Activated naive CD4-positive, alpha-beta T cell treated with anti-CD3 and anti-CD28 coated beads, Interleukin-2, amount 50 U/mL, for 24 hours (primary cell): ENCODE measurements at regions not wholly inside any gene's neighbourhood (a gene's known extent, or its start where the extent isn't known, plus 50 kb on each side); places are given as distances from the start of the nearest gene placed in this dataset.

Source experiments
- H3K27ac Mint-ChIP-seq: one replicate; pipeline ENCODE4 v1.8.0; 2021; ENCODE audit warnings: mild to moderate bottlenecking, mixed read lengths
- H3K27me3 Mint-ChIP-seq: one replicate; pipeline ENCODE4 v1.8.0; 2021; ENCODE audit warnings: mixed read lengths
- H3K36me3 Mint-ChIP-seq: one replicate; pipeline ENCODE4 v1.8.0; 2021; ENCODE audit warnings: mixed read lengths
- H3K4me1 Mint-ChIP-seq: one replicate; pipeline ENCODE4 v1.8.0; 2021; ENCODE audit warnings: mixed read lengths
- H3K4me3 Mint-ChIP-seq: one replicate; pipeline ENCODE4 v1.8.0; 2021; ENCODE audit warnings: mild to moderate bottlenecking, mixed read lengths
- H3K9me3 Mint-ChIP-seq: one replicate; pipeline ENCODE4 v1.8.0; 2021; ENCODE audit warnings: mixed read lengths

DNA sequence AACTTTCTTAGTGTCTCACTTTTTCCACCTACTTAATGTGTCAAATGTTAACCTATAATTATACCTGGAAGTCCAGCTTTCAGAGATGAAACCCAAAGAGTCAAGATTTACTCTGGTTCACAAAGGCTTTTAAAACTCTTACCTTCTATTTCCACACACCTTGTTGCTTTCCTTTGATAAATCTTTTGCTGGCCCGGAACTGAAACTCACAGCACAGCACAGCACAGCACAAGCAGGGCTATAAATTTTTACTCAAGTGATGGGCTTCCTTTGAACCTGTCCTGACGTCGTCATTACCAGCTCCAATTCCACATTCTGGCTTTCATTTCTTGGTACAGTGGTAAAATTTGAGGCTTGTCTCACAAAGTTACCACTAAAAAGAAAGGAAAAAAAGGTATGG is 861.0 kb downstream of the SORCS3 start:
- H3K27me3 Mint-ChIP-seq: peaks cover 1% of the 10 kb centered on the region
- no peaks in the 10 kb centered on the region for H3K4me1 Mint-ChIP-seq
- no peaks in the 10 kb centered on the region for H3K36me3 Mint-ChIP-seq
- H3K4me3 Mint-ChIP-seq: no peak overlapping the region
- H3K9me3 Mint-ChIP-seq: no peaks in the 10 kb centered on the region
- H3K27ac Mint-ChIP-seq: no peak overlapping the region

DNA sequence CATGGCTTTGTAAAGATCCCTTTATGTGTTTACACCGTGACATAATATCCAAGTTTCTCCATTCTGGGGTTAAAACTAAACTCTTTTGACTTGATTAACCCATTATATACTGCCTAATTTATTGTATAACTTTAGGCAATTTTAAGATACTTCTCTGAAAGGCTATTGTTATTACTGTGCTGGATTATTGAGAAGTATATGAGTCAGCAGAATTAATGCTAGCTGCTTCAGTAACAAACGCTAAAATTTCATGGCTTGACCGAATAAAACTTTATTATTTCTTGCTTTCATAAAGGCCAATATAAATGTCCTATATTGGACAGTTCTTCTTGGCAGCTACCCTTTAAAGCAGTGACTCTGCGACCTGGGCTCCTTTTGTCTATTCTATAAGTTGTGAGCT is 853.9 kb downstream of the SORCS3 start:
- no peak overlapping the region for H3K4me3 Mint-ChIP-seq
- H3K27me3 Mint-ChIP-seq: peaks cover 1% of the 10 kb centered on the region
- H3K36me3 Mint-ChIP-seq: no peaks in the 10 kb centered on the region
- no peaks in the 10 kb centered on the region for H3K9me3 Mint-ChIP-seq
- no peaks in the 10 kb centered on the region for H3K4me1 Mint-ChIP-seq
- no peak overlapping the region for H3K27ac Mint-ChIP-seq

DNA sequence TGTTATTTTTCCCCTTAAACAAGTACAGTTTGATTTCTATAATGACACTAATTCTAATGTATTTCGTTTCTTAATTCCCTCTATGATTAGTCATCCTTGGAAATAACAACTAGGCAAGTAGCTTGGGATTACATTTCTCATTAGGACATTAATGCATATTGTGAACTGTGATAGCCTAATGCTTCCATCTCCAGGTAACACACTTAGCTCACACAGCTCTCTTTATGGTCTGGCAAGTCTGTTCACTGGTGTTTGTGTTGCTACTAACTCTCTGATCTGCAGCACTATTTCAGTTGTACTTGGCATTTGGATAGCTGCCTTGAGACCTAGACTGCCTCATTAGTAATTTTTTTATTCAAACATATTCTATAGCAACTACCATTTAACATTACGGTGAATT is 853.2 kb downstream of the SORCS3 start:
- H3K36me3 Mint-ChIP-seq: no peaks in the 10 kb centered on the region
- peaks cover 1% of the 10 kb centered on the region for H3K27me3 Mint-ChIP-seq

DNA sequence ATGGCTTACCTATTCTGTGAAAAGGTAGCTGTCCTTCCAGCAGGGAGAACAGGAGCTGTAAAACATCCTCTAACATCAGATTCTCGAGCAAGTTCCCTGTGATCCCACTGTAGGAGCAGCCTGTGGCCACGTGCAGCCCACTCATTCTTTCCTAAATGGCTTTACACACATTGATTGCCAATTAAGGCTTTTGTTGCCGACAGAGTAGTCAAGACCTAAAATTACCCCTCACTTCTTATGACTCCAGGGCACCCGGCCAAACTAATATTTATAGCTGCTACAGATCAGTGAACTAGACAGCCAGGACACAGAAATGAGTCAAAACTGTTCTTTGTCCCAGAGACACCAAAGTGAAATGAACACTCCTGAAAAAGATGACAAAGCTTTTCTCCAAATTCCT is 832.1 kb downstream of the SORCS3 start:
- Mint-ChIP-seq H3K4me1 (no peaks in the 10 kb centered on the region), H3K27ac (no peak overlapping the region), H3K4me3 (no peak overlapping the region), H3K27me3 (no peaks in the 10 kb centered on the region), H3K9me3 (peaks cover 6% of the 10 kb centered on the region), H3K36me3 (no peaks in the 10 kb centered on the region)

More for the DNA sequence above, 853.2 kb downstream of the SORCS3 start:
- H3K9me3 Mint-ChIP-seq: no peaks in the 10 kb centered on the region
- H3K4me3 Mint-ChIP-seq: no peak overlapping the region
- H3K27ac Mint-ChIP-seq: no peak overlapping the region
- no peaks in the 10 kb centered on the region for H3K4me1 Mint-ChIP-seq

DNA sequence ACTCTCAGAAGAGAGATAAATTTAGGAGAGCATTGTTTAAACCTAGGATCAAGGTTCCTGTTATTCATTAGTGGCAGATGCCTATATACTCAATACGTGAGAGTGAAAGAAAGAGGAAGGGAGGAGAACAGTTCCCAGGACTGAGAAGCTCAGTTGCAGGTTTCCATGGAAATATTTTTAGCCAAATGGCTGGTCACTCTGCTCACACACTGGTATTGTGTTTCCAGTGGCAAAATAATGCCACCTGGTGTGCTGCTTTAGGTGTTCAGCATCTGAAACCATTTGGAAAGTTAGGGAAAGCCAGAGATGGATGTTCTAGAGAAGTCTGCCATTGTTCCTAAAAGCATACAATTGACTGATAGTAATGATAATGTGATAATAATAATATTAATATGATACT is 827.7 kb downstream of the SORCS3 start:
- Mint-ChIP-seq H3K27me3 (no peaks in the 10 kb centered on the region), H3K4me3 (no peak overlapping the region), H3K9me3 (no peaks in the 10 kb centered on the region), H3K27ac (no peak overlapping the region), H3K36me3 (no peaks in the 10 kb centered on the region), H3K4me1 (no peaks in the 10 kb centered on the region)

DNA sequence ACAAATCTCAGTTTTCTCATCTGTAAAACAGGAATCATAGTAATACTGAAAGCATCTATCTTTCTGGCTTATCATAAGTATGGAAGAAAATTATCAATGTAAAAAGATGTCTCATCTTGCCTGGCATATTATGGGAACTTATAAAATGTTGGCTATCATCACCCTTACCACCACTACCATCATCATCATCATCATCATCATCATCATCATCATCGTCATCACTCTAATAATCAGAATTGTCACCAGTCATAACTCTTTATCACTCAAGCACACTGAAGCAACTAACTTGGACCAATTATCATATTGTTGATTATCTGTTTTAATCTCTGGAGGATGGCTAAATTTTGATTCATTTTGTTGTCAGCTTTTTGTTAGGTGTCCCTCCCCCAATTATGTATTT is 825.4 kb downstream of the SORCS3 start:
- Mint-ChIP-seq H3K27ac (no peak overlapping the region), H3K27me3 (peaks cover 2% of the 10 kb centered on the region), H3K9me3 (no peaks in the 10 kb centered on the region), H3K4me1 (no peaks in the 10 kb centered on the region), H3K36me3 (no peaks in the 10 kb centered on the region), H3K4me3 (no peak overlapping the region)

DNA sequence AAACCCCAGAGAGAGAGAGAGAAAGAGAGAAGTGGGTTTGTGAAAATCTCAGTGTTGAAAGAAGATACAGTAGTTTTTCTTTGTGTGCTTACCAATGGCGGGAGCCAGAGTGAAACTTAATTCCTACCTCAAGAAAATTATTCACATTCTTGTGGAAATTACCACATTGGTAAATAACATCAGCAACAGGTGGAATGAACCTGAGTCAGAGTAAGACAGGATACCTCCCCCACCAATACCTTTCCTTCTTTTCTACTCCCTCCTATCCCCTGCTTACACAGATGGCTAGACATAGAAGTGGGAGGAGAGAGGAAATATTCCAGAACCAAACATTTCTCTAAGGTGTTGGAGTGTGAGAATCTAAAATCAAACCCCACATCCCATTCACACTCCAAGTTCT is 793.9 kb downstream of the SORCS3 start:
- Mint-ChIP-seq H3K36me3 (no peaks in the 10 kb centered on the region), H3K9me3 (no peaks in the 10 kb centered on the region), H3K27me3 (peaks cover 3% of the 10 kb centered on the region), H3K4me3 (no peak overlapping the region), H3K27ac (no peak overlapping the region), H3K4me1 (no peaks in the 10 kb centered on the region)

DNA sequence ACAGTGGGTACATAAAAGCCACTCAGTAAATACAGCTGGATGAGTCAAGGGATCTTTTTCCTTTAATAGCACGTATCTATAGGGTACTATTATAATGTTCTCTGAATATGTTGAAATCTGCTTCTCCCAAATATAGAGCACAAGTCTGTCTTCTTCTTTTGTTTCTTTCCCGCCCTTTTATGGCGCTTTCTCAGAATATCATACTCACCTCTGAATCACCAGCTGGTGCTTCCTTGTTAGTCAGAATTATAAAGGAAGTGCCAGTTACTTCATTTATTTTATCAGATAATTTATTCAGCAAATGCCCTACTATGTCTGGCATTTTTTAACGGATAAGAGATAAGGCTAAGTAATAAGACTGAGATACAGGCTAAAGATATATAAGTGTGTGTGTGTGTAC is 772.9 kb downstream of the SORCS3 start:
- no peak overlapping the region for H3K4me3 Mint-ChIP-seq
- H3K27ac Mint-ChIP-seq: no peak overlapping the region
- H3K4me1 Mint-ChIP-seq: no peaks in the 10 kb centered on the region
- H3K9me3 Mint-ChIP-seq: no peaks in the 10 kb centered on the region
- H3K27me3 Mint-ChIP-seq: peaks cover 2% of the 10 kb centered on the region
- H3K36me3 Mint-ChIP-seq: no peaks in the 10 kb centered on the region

DNA sequence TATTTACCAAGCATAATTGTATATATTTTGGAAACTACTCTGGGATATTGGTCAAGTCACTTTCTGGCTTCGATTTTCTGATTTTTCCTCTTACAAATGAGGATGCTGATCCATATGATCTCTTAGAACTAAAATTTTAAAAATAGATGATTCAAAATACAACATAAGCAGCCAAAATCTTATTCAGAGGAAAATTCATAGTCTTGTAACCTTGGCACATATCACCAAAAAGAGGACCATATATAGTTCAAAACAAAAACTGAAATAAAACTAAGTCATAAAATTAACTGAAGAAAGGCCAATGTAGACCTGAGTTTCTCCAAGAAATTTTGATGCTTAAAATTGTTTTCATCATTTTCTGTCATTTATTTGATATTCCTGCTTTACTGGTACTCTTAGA is 768.3 kb downstream of the SORCS3 start:
- Mint-ChIP-seq H3K36me3 (no peaks in the 10 kb centered on the region), H3K9me3 (peaks cover 9% of the 10 kb centered on the region), H3K4me1 (no peaks in the 10 kb centered on the region), H3K4me3 (no peak overlapping the region), H3K27ac (no peak overlapping the region), H3K27me3 (peaks cover 4% of the 10 kb centered on the region)

DNA sequence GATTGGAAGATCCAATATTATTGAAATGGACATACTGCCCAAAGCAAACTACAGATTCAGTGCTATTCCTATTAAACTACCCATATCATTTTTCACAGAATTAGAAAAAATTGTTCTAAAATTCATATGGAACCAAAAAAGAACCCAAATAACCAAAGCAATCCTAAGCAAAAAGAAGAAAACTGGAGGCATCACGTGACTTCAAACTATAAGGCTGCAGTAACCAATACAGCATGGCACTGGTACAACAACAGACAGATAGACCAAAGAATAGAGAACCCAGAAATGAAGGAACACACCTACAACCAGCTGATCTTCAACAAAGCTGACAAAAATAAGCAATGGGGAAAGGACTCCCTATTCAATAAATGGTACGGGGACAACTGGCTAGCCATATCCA is 765.4 kb downstream of the SORCS3 start:
- Mint-ChIP-seq H3K9me3 (peaks cover 14% of the 10 kb centered on the region), H3K27me3 (peaks cover 2% of the 10 kb centered on the region), H3K36me3 (no peaks in the 10 kb centered on the region), H3K4me1 (no peaks in the 10 kb centered on the region), H3K4me3 (no peak overlapping the region), H3K27ac (no peak overlapping the region)

DNA sequence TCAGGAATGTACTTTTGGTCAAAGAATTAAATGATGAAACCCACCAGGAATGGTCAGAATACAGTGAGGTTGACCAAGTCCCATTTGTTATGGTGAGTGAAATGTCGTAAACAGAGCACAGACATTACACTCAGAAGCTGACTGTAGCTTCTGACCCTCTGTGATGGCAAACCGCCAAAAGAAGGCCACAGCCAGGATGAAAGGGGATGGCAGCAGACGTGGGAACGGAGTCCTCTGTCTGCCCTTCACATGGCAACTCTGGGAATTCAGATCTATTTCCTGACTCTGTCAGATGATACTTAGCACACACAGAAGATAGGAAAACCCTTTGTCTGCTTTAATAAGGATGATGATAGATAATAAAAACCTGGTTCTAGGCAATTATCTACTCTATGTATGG is 757.1 kb downstream of the SORCS3 start:
- Mint-ChIP-seq H3K27me3 (peaks cover 6% of the 10 kb centered on the region), H3K27ac (no peak overlapping the region), H3K9me3 (peaks cover 17% of the 10 kb centered on the region), H3K36me3 (no peaks in the 10 kb centered on the region), H3K4me3 (no peak overlapping the region), H3K4me1 (no peaks in the 10 kb centered on the region)

DNA sequence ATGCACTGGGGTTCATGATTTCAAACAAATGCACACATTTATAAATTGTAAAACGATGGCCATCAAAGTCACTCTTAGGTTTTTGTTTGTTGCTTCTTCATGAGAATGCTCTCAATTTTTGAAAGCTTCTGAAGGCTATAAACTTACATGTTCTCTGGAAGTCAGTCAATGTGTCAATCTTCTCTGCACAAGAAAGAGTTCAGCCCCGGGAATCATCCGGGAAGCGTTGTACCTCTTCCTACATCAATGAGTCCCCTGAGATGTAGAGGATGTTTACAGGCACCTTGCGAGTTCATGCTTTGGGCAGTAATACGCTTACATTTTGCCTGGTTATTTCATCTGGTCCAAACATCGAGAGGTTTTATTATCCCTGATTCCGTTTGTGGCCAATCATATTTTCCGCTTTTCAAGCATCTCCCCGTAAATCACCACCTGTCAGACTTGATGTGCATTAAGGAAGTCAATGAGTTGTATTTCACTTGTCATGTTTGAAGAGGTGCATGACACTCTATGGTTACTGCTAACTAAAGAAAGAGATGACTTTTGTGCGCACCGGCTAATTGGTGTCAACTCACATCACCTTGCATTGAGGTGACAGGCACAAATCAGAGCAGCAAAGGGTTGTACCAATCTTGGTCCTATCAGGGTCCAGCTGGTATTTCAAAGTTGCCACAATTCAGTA is 750.7 kb downstream of the SORCS3 start:
- H3K4me1 Mint-ChIP-seq: no peaks in the 10 kb centered on the region
- no peaks in the 10 kb centered on the region for H3K9me3 Mint-ChIP-seq
- H3K27me3 Mint-ChIP-seq: peaks cover 5% of the 10 kb centered on the region
- H3K27ac Mint-ChIP-seq: no peak overlapping the region
- no peak overlapping the region for H3K4me3 Mint-ChIP-seq
- H3K36me3 Mint-ChIP-seq: no peaks in the 10 kb centered on the region

DNA sequence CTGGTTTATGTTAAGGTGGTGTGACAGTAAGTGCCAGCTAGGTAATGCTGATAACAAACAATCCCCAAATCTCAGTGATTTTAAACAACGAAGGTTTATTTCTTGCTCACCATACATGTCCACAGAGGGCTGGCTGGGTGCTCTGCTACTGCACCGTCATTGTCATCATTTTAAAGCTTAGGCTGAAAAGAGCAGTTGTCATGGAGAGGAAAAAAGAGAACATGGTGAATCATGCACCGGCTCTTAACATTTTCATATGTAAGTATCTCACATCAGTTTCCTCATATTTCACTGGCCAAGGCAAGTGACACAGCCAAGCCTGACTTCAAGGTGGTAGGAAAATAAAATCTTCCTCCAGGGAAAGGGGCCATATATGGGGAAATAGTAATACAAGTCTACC is 746.9 kb downstream of the SORCS3 start:
- Mint-ChIP-seq H3K4me3 (no peak overlapping the region), H3K9me3 (no peaks in the 10 kb centered on the region), H3K4me1 (no peaks in the 10 kb centered on the region), H3K27ac (no peak overlapping the region), H3K27me3 (peaks cover 10% of the 10 kb centered on the region), H3K36me3 (no peaks in the 10 kb centered on the region)

DNA sequence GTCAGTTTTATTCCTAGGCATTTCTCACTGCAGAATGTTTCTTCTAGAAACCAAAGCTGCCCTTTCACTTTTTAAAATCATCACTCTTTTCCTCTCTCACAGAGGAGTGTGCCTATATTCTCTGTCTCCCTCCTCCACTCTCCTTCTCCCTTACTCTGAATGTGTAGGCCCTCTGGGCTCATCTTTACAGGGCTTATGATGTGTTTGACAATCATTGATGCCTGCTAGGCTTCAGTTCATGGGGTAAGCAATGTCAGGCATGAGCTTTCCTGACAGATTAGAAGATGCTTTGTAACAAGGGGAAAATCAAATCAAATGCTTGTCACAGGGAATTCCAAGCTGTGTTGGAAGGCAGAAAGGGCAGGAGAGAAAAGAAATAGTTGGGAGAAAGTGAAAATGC is 742.9 kb downstream of the SORCS3 start:
- Mint-ChIP-seq H3K36me3 (no peaks in the 10 kb centered on the region), H3K27ac (no peak overlapping the region), H3K4me1 (no peaks in the 10 kb centered on the region), H3K27me3 (peaks cover 5% of the 10 kb centered on the region), H3K9me3 (no peaks in the 10 kb centered on the region), H3K4me3 (no peak overlapping the region)

DNA sequence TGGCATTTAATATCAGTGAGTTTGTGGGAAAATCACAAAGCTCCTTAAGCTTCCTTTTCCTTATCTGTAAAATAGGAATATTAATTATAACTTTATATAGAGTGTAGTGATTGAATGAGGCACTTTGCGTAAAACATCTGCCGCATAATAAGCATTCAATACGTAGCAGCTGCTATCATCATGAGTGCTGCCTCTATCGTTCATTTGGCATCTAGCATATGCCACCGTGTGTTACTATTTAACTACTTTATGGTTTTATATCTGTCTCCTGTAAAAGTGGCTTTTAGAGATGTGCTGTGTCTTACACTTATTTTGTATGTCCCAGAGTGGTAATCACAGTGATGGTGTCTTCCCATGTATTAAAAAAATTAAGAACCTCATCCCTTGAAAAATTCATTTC is 729.6 kb downstream of the SORCS3 start:
- H3K9me3 Mint-ChIP-seq: no peaks in the 10 kb centered on the region
- H3K4me1 Mint-ChIP-seq: no peaks in the 10 kb centered on the region
- peaks cover 2% of the 10 kb centered on the region for H3K27me3 Mint-ChIP-seq
- no peaks in the 10 kb centered on the region for H3K36me3 Mint-ChIP-seq
- no peak overlapping the region for H3K4me3 Mint-ChIP-seq
- H3K27ac Mint-ChIP-seq: no peak overlapping the region

DNA sequence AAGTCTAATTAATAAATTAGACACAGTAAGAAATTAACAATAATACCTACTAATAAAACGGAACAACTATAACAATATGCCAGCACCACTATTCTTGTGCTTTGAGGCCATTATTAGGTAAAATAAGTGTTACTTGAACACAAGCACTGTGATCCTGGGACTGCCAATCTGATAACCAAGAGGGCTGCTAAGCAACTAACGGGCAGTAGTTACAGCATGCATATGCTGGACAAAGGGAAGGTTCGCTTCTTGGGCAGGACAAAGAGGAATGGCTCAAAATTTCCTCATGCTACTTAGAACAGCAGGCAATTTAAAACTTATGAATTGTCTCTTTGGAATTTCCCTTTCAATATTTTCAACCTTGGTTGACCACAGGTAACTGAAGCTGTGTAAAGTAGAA is 718.6 kb downstream of the SORCS3 start:
- peaks cover 2% of the 10 kb centered on the region for H3K27me3 Mint-ChIP-seq
- no peak overlapping the region for H3K4me3 Mint-ChIP-seq
- H3K36me3 Mint-ChIP-seq: no peaks in the 10 kb centered on the region
- no peaks in the 10 kb centered on the region for H3K4me1 Mint-ChIP-seq
- H3K27ac Mint-ChIP-seq: no peak overlapping the region
- peaks cover 14% of the 10 kb centered on the region for H3K9me3 Mint-ChIP-seq

DNA sequence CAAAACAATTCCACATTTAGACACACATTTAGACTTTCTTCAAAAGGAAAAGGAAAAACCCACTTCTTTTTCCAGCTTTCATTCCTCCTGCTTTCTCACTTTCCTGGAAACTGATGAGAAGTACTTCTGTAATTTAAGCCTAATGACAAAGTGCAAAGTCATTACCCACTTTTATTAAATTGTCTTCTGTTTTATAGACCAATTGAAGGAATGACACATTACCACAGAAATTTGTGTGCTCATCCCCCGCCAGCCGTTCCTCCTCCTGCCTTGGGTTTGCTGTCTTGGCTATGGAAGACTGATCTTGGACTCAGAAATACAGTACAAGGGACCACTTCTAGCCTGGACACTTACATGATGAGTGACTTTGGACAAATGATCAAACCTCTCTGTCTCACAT is 717.8 kb downstream of the SORCS3 start:
- peaks cover 6% of the 10 kb centered on the region for H3K9me3 Mint-ChIP-seq
- no peak overlapping the region for H3K27ac Mint-ChIP-seq
- no peaks in the 10 kb centered on the region for H3K4me1 Mint-ChIP-seq
- no peak overlapping the region for H3K4me3 Mint-ChIP-seq
- H3K27me3 Mint-ChIP-seq: peaks cover 2% of the 10 kb centered on the region
- H3K36me3 Mint-ChIP-seq: no peaks in the 10 kb centered on the region
